BE2C (cell line): ENCODE measurements at regions not wholly inside any gene's neighbourhood (a gene's known extent, or its start where the extent isn't known, plus 50 kb on each side); places are given as distances from the start of the nearest gene placed in this dataset.

ENCODE experiments used
- DNase-seq: peaks from one replicate; pipeline ENCODE4 v3.0.0-alpha.2; 2020
- H3K27me3 ChIP-seq: fragments of 250-450 bp; sonication (Bioruptor Pico); 2 replicates; pipeline ENCODE4 v1.5.1; 2020; ENCODE audit warnings: mild to moderate bottlenecking
- H3K36me3 ChIP-seq: fragments of 250-450 bp; sonication (Bioruptor Pico); 2 replicates; pipeline ENCODE4 v1.5.1; 2020; ENCODE audit warnings: mild to moderate bottlenecking
- H3K4me1 ChIP-seq: fragments of 250-450 bp; sonication (Bioruptor Pico); 2 replicates; pipeline ENCODE4 v1.5.1; 2020
- H3K4me3 ChIP-seq: 2 replicates; pipeline ENCODE4 v1.5.1; 2011; ENCODE audit warnings: low read depth, low read length
- H3K9me3 ChIP-seq: fragments of 250-450 bp; sonication (Bioruptor Pico); 2 replicates; pipeline ENCODE4 v1.5.1; 2020
- TF ChIP-seq, protein P1 (sequence below): IDR thresholded peaks from 2 replicates; pipeline ENCODE4 v1.5.1; 2012; ENCODE audit warnings: mild to moderate bottlenecking, low read depth, low read length

DNA sequence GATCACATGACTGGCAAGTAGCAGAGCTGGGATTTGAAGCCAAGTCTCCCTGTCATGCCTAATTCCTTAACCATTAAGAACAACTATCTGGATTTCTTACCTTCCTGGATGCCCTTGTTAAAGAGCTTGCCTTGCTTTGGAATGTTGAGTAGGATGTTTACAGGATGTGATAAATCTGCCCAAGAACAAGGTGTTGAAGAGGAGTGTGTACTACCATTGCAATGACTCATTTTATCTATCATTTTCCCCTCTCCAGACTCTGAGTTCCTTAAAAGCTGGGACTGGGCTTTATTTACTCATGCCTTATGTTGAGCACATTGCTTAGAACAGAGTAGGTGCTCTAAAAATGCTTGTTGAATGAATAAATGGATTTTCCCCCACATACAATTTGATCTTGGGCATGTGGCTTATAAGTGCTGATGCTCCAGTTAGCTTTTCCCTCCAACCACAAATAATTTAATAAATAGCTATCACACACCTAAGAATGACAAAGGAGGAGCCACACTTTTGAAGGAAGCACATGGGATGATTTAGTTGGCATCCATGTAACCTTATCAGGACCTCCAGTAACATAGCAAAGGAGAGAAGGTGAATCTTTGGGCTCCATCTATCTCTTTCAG, 268.6 kb upstream of the SESN3 start:
- no peaks in the 10 kb centered on the region for H3K27me3 ChIP-seq
- TF ChIP-seq, protein P1, sequence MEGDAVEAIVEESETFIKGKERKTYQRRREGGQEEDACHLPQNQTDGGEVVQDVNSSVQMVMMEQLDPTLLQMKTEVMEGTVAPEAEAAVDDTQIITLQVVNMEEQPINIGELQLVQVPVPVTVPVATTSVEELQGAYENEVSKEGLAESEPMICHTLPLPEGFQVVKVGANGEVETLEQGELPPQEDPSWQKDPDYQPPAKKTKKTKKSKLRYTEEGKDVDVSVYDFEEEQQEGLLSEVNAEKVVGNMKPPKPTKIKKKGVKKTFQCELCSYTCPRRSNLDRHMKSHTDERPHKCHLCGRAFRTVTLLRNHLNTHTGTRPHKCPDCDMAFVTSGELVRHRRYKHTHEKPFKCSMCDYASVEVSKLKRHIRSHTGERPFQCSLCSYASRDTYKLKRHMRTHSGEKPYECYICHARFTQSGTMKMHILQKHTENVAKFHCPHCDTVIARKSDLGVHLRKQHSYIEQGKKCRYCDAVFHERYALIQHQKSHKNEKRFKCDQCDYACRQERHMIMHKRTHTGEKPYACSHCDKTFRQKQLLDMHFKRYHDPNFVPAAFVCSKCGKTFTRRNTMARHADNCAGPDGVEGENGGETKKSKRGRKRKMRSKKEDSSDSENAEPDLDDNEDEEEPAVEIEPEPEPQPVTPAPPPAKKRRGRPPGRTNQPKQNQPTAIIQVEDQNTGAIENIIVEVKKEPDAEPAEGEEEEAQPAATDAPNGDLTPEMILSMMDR = no peak
- no peak for DNase-seq

DNA sequence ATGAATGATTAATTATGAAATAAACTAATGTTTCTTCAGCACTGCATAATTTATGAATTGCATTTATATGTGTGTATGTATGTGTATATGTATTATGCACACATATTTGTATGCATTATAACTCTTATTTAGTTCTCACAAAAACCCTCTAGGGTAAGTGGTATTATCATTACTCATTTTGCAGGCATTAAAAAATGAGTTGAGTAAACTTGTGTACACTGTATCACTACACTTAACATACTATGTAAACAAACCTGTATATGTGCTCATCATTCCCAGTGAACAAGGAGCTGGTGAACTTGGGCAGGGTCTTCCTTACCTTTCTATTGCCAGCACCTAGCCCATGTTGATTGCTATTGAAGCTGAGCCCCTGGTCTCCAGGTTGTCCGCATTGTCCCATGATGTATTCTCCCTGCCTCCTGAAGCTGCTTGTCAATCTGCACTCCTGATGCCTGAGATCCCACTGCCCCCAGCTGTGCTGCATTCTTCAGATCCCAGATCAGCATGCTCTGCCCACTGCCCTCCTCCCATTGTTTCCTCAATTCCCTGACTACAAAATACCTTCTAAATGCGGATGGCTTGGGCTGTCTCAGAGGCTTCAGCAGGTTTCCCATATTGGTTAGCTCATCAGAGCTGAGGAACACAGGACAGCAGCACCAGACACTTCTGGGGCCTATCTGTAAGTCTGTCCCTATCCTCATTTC, 267.9 kb upstream of the SESN3 start:
- TF ChIP-seq, protein P1 = no peak
- H3K27me3 ChIP-seq = no peaks in the 10 kb centered on the region
- no peak for DNase-seq
- no peaks in the 10 kb centered on the region for H3K9me3 ChIP-seq
- no peaks in the 10 kb centered on the region for H3K36me3 ChIP-seq
- H3K4me3 ChIP-seq = no peak overlapping the region
- H3K4me1 ChIP-seq = peaks cover 4% of the 10 kb centered on the region; the same call in 1 of the 2 replicates

More for the DNA sequence above, 268.6 kb upstream of the SESN3 start:
- Histone ChIP-seq H3K9me3 (no peaks in the 10 kb centered on the region), H3K4me1 (peaks cover 4% of the 10 kb centered on the region; the same call in 1 of the 2 replicates), H3K36me3 (no peaks in the 10 kb centered on the region), H3K4me3 (no peak overlapping the region)

DNA sequence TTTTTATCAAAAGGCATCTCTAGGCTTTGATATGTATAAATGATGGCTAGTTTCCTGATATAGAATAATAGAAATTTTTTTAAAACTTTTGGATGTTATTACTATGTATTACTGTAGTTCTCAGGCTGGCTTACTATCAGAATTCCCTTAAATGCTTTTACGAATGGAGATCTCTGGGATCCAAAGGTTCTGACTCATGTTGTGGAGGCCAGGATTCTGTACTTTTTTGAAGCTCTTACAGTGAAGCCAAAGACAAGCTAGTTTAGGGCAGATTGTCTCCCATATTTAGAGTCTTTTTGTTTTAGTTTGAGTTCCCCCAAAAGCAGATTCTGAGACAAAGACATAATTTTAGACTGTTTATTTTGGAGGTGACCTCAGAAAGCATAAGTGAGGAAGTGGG, 265.9 kb upstream of the SESN3 start:
- Histone ChIP-seq H3K27me3 (no peaks in the 10 kb centered on the region), H3K4me3 (no peak overlapping the region), H3K4me1 (peaks cover 4% of the 10 kb centered on the region; the same call in 1 of the 2 replicates), H3K36me3 (no peaks in the 10 kb centered on the region), H3K9me3 (no peaks in the 10 kb centered on the region)
- TF ChIP-seq, protein P1 = no peak
- no peak for DNase-seq

DNA sequence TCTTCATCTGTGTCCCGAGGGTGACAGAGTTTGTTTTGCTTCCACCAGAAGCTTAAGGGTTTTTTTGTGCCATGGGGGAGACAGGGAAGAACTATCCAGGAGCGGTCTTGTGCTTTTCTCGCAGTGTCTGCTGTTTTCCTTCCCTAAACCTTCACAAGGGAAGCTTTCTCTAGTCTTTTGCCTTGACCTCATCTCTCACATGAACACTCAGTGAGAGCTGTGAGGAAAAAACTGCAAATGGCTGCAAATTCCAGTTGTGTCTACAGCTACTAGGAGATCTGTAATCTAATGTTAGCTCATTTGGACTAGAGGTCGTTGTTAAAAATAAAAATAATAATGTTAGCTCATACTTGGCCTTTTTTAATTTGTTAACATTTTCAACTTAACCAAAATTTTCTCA, 264.7 kb upstream of the SESN3 start:
- Histone ChIP-seq H3K36me3 (no peaks in the 10 kb centered on the region), H3K9me3 (no peaks in the 10 kb centered on the region), H3K4me1 (peaks cover 4% of the 10 kb centered on the region; the same call in 1 of the 2 replicates), H3K27me3 (no peaks in the 10 kb centered on the region), H3K4me3 (no peak overlapping the region)
- TF ChIP-seq, protein P1 = no peak
- no peak for DNase-seq

DNA sequence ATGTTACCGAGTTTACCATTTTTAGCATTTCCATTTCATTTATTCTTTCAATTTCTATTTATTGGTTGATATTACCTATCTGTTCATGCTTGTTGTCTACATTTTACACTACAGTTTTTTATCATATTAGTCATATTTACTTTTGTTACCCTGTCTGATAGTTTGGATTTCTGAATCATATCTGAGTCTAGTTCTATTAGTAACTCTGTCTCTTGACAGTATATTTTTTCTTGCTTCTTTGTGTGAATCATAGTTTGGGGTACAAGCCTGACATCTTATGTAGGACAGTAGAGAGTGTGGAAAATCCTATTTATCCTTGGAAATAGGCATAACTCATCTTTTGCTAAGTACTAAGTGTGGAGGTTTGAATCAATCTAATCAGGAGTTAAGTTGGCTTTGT, 263.9 kb upstream of the SESN3 start:
- Histone ChIP-seq H3K4me1 (peaks cover 4% of the 10 kb centered on the region; the same call in 1 of the 2 replicates), H3K9me3 (no peaks in the 10 kb centered on the region), H3K36me3 (no peaks in the 10 kb centered on the region), H3K4me3 (no peak overlapping the region), H3K27me3 (no peaks in the 10 kb centered on the region)
- TF ChIP-seq, protein P1 = no peak
- no peak for DNase-seq

DNA sequence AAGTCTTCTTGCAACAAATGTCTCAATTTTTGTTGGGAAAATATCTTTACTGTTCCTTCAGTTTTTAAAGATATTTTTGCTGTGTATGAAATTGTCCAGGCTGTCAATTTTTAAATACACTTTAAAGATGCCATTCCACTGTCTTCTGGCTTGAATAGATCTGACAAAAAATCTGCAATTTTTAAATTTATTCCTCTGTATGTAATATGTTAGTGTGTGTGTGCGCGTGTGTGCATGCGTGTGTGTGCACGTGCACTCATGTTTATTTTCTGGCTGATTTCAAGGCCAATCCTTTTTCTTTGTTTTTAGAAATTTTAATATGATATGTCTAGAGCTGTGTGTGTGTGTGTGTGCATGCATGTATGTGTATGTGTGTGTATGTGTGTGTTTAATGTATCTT, 263.2 kb upstream of the SESN3 start:
- H3K36me3 ChIP-seq = no peaks in the 10 kb centered on the region
- no peaks in the 10 kb centered on the region for H3K9me3 ChIP-seq
- no peak for DNase-seq
- peaks cover 4% of the 10 kb centered on the region; the same call in 1 of the 2 replicates for H3K4me1 ChIP-seq
- no peaks in the 10 kb centered on the region for H3K27me3 ChIP-seq
- TF ChIP-seq, protein P1 = no peak
- H3K4me3 ChIP-seq = no peak overlapping the region
